Common myeloid progenitor, CD34-positive (primary cell): ENCODE measurements at regions not wholly inside any gene's neighbourhood (a gene's known extent, or its start where the extent isn't known, plus 50 kb on each side); places are given as distances from the start of the nearest gene placed in this dataset.
"Not testable (repeated sequence)": the region's sequence is repeated elsewhere in the genome, so short reads cannot be mapped to it uniquely, and the experiment has no call there.

ENCODE experiments used
- CTCF ChIA-PET: fragments of 350-600 bp; sonication (Branson Sonifier 250); formaldehyde crosslinking; loops from one replicate; lab custom pipeline; 2021; ENCODE audit warnings: antibody characterized with exemption; lab: Charles Lee
- POLR2A ChIA-PET: fragments of 350-600 bp; sonication (Branson Sonifier 250); formaldehyde crosslinking; loops from one replicate; lab custom pipeline; 2021; ENCODE audit warnings: antibody characterized with exemption; lab: Charles Lee
- DNase-seq, 3 donors: peaks; one replicate each; pipeline versions ENCODE4 v3.0.0 to v3.0.0-alpha.2; 2013
- H3K27ac ChIP-seq, 2 experiments: 1 replicate in 1 of 2; 2 replicates in 1 of 2; pipeline ENCODE4 v1.7.0; 2013; ENCODE audit warnings: inconsistent platforms in 2 of 2, low read length in 2 of 2, mild to moderate bottlenecking in 2 of 2, low read depth in 1 of 2, moderate library complexity in 1 of 2; ENCODE audit not compliant: severe bottlenecking in 2 of 2, insufficient read depth in 1 of 2, poor library complexity in 1 of 2
- H3K27me3 ChIP-seq, 5 experiments: replicated peaks in 2 of 5; 1 replicate in 3 of 5; 2 replicates in 2 of 5; pipeline versions ENCODE4 v1.6.1 to v1.7.0; 2013; ENCODE audit warnings: low read length in 4 of 5, mild to moderate bottlenecking in 2 of 5, moderate library complexity in 2 of 5, inconsistent platforms in 1 of 5; ENCODE audit not compliant: insufficient read depth in 5 of 5, control insufficient read depth in 4 of 5
- H3K36me3 ChIP-seq, 4 experiments: 1 replicate in 2 of 4; 2 replicates in 2 of 4; pipeline versions ENCODE4 v1.6.1 to v1.7.0; 2013; ENCODE audit warnings: low read length in 3 of 4, control low read depth in 1 of 4, mild to moderate bottlenecking in 1 of 4; ENCODE audit not compliant: control insufficient read depth in 4 of 4, insufficient read depth in 4 of 4
- H3K4me1 ChIP-seq, 4 experiments: 1 replicate in 3 of 4; 2 replicates in 1 of 4; pipeline versions ENCODE4 v1.6.1 to v1.7.1; 2013; ENCODE audit warnings: low read length in 3 of 4, mild to moderate bottlenecking in 3 of 4, control low read depth in 1 of 4, inconsistent platforms in 1 of 4, moderate library complexity in 1 of 4; ENCODE audit not compliant: control insufficient read depth in 4 of 4, insufficient read depth in 4 of 4; ENCODE audit errors: control extremely low read depth in 1 of 4
- H3K4me3 ChIP-seq, 7 experiments: 1 replicate in 4 of 7; 2 replicates in 3 of 7; pipeline versions ENCODE4 v1.5.1 to v1.7.0; 2013; ENCODE audit warnings: mild to moderate bottlenecking in 7 of 7, low read length in 6 of 7, moderate library complexity in 6 of 7, inconsistent platforms in 2 of 7, low read depth in 2 of 7, control low read depth in 1 of 7; ENCODE audit not compliant: insufficient read depth in 4 of 7, control insufficient read depth in 1 of 7; ENCODE audit errors: extremely low read depth in 1 of 7
- H3K9me3 ChIP-seq, 5 experiments: 1 replicate in 4 of 5; 2 replicates in 1 of 5; pipeline versions ENCODE4 v1.6.1 to v1.7.1; 2013; ENCODE audit warnings: low read length in 4 of 5, mild to moderate bottlenecking in 2 of 5, inconsistent platforms in 1 of 5, low read depth in 1 of 5, moderate library complexity in 1 of 5; ENCODE audit not compliant: control insufficient read depth in 4 of 5, insufficient read depth in 2 of 5; ENCODE audit errors: control extremely low read depth in 1 of 5
- WGBS: methylation state at CpG from one replicate; pipeline ENCODE4 v1.1.5; 2013; ENCODE audit not compliant: insufficient coverage; 5-methylcytosine and 5-hydroxymethylcytosine counted together

DNA sequence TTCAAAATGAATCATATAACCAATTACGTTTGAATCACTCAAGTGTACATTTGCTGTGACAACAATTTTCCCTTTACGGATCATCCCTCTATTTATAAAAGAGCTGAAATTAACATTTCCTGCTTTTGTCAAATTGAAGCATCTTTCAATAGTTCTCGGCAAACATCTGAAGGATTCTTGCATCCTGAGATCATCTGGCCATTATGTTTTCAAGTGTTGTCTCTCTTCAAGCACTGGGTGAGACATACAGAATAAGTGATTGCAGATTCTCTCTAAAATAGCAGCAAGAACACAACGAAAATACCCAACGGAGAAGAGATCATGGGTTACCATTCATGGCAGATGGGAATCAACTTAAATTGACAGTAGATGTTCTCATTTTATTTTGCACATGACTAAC, 283.4 kb upstream of the GRAMD2B start:
- ChIA-PET POLR2A (no interaction called here), CTCF (no interaction called here)
- no peaks in the 10 kb centered on the region for H3K9me3 ChIP-seq
- no peaks in the 10 kb centered on the region for H3K4me1 ChIP-seq
- H3K27me3 ChIP-seq: no peaks in the 10 kb centered on the region
- no peak overlapping the region for H3K27ac ChIP-seq
- WGBS: 87% methylated on average over 4 of the region's 5 CpGs
- no peak overlapping the region for H3K4me3 ChIP-seq
- no peaks in the 10 kb centered on the region for H3K36me3 ChIP-seq
- DNase-seq: no peak

DNA sequence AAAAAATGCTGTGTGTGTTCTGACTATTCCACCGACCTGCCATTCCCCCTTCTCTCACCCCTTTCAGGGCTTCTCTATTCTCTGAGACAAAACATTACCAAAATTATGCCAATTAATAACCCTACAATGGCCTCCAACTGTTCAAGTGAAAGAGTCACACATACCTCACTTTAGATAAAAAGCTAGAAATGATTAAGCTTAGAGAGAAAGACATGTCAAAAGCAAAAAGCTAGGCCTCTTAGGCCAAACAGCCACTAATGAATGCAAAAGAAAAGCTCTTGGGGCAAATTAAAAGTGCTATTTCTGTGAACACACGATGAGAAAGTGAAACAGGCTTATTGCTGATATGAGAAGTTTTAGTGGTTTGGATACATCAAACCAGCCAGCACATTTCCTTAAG, 279.6 kb upstream of the GRAMD2B start:
- Histone ChIP-seq H3K9me3 (no peaks in the 10 kb centered on the region), H3K4me3 (no peak overlapping the region), H3K36me3 (no peaks in the 10 kb centered on the region), H3K27me3 (no peaks in the 10 kb centered on the region), H3K4me1 (no peaks in the 10 kb centered on the region), H3K27ac (no peak overlapping the region)
- ChIA-PET CTCF (no interaction called here), POLR2A (no interaction called here)
- WGBS: 93% methylated on average over 2 of the region's 2 CpGs
- no peak for DNase-seq

DNA sequence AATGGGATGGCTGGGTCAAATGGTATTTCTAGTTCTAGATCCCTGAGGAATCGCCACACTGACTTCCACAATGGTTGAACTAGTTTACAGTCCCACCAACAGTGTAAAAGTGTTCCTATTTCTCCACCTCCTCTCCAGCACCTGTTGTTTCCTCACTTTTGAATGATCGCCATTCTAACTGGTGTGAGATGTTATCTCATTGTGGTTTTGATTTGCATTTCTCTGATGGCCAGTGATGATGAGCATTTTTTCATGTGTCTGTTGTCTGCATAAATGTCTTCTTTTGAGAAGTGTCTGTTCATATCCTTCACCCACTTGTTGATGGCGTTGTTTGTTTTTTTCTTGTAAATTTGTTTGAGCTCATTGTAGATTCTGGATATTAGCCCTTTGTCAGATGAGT, 272.9 kb upstream of the GRAMD2B start:
- no CpG with 5 or more reads among the region's 3 CpGs for WGBS
- H3K27ac ChIP-seq, H3K27me3 ChIP-seq, H3K9me3 ChIP-seq, H3K4me3 ChIP-seq, DNase-seq, CTCF ChIA-PET, H3K36me3 ChIP-seq, H3K4me1 ChIP-seq, POLR2A ChIA-PET: not testable (repeated sequence)

DNA sequence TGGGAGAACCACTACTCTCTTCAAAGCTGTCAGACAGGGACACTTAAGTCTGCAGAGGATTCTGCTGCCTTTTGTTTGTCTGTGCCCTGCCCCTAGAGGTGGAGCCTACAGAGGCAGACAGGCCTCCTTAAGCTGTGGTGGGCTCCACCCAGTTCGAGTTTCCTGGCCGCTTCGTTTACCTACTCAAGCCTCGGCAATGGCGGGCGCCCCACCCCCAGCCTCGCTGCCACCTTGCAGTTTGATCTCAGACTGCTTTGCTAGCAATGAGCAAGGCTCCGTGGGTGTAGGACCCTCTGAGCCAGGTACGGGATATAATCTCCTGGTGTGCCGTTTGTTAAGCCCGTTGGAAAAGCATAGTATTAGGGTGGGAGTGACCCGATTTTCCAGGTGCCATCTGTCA, 267.9 kb upstream of the GRAMD2B start:
- CTCF ChIA-PET, H3K36me3 ChIP-seq, H3K4me3 ChIP-seq, POLR2A ChIA-PET, H3K27ac ChIP-seq, DNase-seq, H3K4me1 ChIP-seq, H3K27me3 ChIP-seq, H3K9me3 ChIP-seq: not testable (repeated sequence)
- 89% methylated on average over 10 of the region's 12 CpGs for WGBS

DNA sequence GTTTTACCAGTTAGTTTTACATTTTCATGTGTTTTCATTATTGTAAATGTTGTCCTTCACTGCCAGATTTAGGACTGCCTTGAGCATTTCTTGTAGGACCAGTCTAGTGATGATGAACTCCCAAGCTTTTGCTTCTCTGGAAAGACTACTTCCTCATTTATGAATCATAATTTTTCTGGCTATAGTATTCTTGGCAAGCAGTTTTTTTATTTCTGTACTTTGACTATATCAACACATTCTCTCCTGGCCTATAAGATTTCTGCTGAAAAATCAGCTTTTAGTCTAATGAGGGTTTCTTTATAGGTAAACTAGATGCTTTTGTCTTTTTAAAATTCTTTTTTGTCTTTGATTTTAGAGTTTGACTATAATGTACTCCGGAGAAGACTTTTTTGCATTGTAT, 256.8 kb upstream of the GRAMD2B start:
- H3K27ac ChIP-seq: no peak overlapping the region
- H3K27me3 ChIP-seq: no peaks in the 10 kb centered on the region
- WGBS: no CpG with 5 or more reads among the region's 1 CpG
- H3K9me3 ChIP-seq: peaks cover 0 to 23% (median 7%) of the 10 kb centered on the region in 5 experiments
- CTCF ChIA-PET: no interaction called here
- H3K4me3 ChIP-seq: no peak overlapping the region
- H3K4me1 ChIP-seq: no peaks in the 10 kb centered on the region
- no peaks in the 10 kb centered on the region for H3K36me3 ChIP-seq
- POLR2A ChIA-PET: no interaction called here
- DNase-seq: no peak

DNA sequence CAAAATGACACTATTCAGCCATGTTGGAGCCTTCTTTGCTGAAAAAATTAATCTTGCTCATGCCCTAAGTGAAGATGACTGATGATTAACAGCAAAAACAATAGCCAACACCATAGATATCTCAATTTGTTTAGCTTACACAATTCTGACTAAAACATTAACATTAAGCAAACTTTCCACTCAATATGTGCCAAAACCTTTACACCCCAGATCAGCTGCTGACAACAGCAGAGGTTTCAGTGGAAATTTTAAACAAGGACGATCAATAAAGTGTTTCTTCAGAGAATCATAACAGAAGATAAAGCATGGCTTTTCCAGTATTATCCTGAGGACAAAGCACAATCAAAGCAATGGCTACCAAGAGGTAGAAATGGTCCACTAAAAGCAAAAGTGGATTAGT, 254.4 kb upstream of the GRAMD2B start:
- 86% methylated on average over 1 of the region's 1 CpG for WGBS
- POLR2A ChIA-PET: no interaction called here
- CTCF ChIA-PET: no interaction called here
- H3K27ac ChIP-seq: no peak overlapping the region
- no peaks in the 10 kb centered on the region for H3K27me3 ChIP-seq
- H3K4me1 ChIP-seq: no peaks in the 10 kb centered on the region
- peaks cover 0 to 29% (median 7%) of the 10 kb centered on the region in 5 experiments for H3K9me3 ChIP-seq
- no peaks in the 10 kb centered on the region for H3K36me3 ChIP-seq
- DNase-seq: no peak
- H3K4me3 ChIP-seq: no peak overlapping the region

DNA sequence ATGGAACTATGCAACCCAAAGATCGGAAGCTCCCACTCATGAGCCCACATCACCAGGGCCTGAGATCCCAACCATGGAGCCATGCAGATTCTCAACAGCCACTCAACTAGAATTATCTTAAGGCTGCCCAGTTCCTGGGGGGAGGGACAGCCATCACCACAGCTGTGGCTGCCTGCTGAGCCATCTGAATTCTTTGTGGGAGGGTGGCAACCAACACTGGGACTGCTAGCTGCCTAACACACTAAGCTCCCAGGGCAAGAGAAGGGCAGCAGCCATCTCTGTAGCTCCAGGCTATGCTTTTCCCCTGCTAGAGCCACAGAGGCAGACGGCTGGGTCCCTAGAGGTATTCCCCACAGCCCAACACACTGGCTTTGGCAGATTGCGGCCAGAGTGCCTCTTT, 251.3 kb upstream of the GRAMD2B start:
- ChIA-PET POLR2A (no interaction called here), CTCF (no interaction called here)
- no peaks in the 10 kb centered on the region for H3K27me3 ChIP-seq
- no peaks in the 10 kb centered on the region for H3K36me3 ChIP-seq
- peaks cover 0 to 20% (median 2%) of the 10 kb centered on the region in 5 experiments for H3K9me3 ChIP-seq
- DNase-seq: no peak
- no peak overlapping the region for H3K27ac ChIP-seq
- WGBS: 96% methylated on average over 3 of the region's 3 CpGs
- no peak overlapping the region for H3K4me3 ChIP-seq
- no peaks in the 10 kb centered on the region for H3K4me1 ChIP-seq
